HEK293 (cell line): ENCODE measurements at regions not wholly inside any gene's neighbourhood (a gene's known extent, or its start where the extent isn't known, plus 50 kb on each side); places are given as distances from the start of the nearest gene placed in this dataset.

Experiments used
- CTCF ChIA-PET: fragments of 350-600 bp; formaldehyde crosslinking; extraction: SDS; loops from one replicate; lab custom pipeline; 2021; ENCODE audit warnings: antibody characterized with exemption; lab: Yijun Ruan, JAX
- POLR2A ChIA-PET: fragments of 300-600 bp; formaldehyde crosslinking; extraction: SDS; loops from one replicate; lab custom pipeline; 2020; ENCODE audit warnings: antibody characterized with exemption, inconsistent platforms; lab: Yijun Ruan, JAX
- H3K27ac ChIP-seq: fragments of 200-500 bp; sonication (Bioruptor generic); 2 replicates; pipeline ENCODE4 v1.5.1; 2014; ENCODE audit warnings: low read depth, low read length, control low read depth, inconsistent platforms; ENCODE audit errors: extremely low read depth
- H3K36me3 ChIP-seq, 2 experiments: fragments of 200-500 bp in 1 of 2; sonication (Bioruptor generic) in 1 of 2; 1 replicate in 1 of 2; 2 replicates in 1 of 2; pipeline ENCODE4 v1.5.1; 2014 to 2017; ENCODE audit warnings: inconsistent platforms in 2 of 2, low read length in 2 of 2; ENCODE audit not compliant: control insufficient read depth in 2 of 2, insufficient read depth in 1 of 2
- H3K4me1 ChIP-seq: fragments of 200-500 bp; sonication (Bioruptor generic); 2 replicates; pipeline ENCODE4 v1.5.1; 2014; ENCODE audit warnings: mild to moderate bottlenecking, low read length, inconsistent platforms; ENCODE audit not compliant: control insufficient read depth, insufficient read depth
- H3K4me3 ChIP-seq: 2 replicates; pipeline ENCODE4 v1.5.1; 2011; ENCODE audit warnings: low read depth, mild to moderate bottlenecking, control low read depth, low read length, moderate library complexity
- H3K9me3 ChIP-seq: fragments of 200-500 bp; sonication (Bioruptor generic); 2 replicates; pipeline ENCODE4 v1.5.1; 2014; ENCODE audit warnings: low read depth, low read length, inconsistent platforms; ENCODE audit not compliant: control insufficient read depth, insufficient read depth
- ATF2 ChIP-seq: fragments of 450-650 bp; formaldehyde crosslinking; IDR thresholded peaks from 2 replicates; pipeline ENCODE4 v1.5.1; 2016; ENCODE audit warnings: missing biosample characterization, missing genetic modification characterization, low read depth
- KLF7 ChIP-seq: fragments of 450-650 bp; formaldehyde crosslinking; IDR thresholded peaks from 2 replicates; pipeline ENCODE4 v1.5.1; 2016; ENCODE audit warnings: missing biosample characterization, missing genetic modification characterization, borderline replicate concordance
- ZIC2 ChIP-seq: fragments of 450-650 bp; formaldehyde crosslinking; IDR thresholded peaks from 2 replicates; pipeline ENCODE4 v1.5.1; 2016; ENCODE audit warnings: missing biosample characterization, missing genetic modification characterization
- ZNF184 ChIP-seq: fragments of 450-650 bp; IDR thresholded peaks from 2 replicates; pipeline ENCODE4 v1.5.1; 2018; ENCODE audit warnings: missing biosample characterization, mild to moderate bottlenecking, missing genetic modification characterization
- ZNF501 ChIP-seq: fragments of 450-650 bp; formaldehyde crosslinking; IDR thresholded peaks from 2 replicates; pipeline ENCODE4 v1.5.1; 2016; ENCODE audit warnings: missing biosample characterization, missing genetic modification characterization
- ZNF513 ChIP-seq: fragments of 450-650 bp; IDR thresholded peaks from 2 replicates; pipeline ENCODE4 v1.5.1; 2018; ENCODE audit warnings: missing biosample characterization, missing genetic modification characterization
- ZNF707 ChIP-seq: fragments of 450-650 bp; formaldehyde crosslinking; IDR thresholded peaks from 2 replicates; pipeline ENCODE4 v1.5.1; 2016; ENCODE audit warnings: missing biosample characterization, missing genetic modification characterization
- ZNF76 ChIP-seq: fragments of 450-650 bp; formaldehyde crosslinking; IDR thresholded peaks from 2 replicates; pipeline ENCODE4; 2016; ENCODE audit warnings: low read depth, missing biosample characterization, missing genetic modification characterization, borderline replicate concordance
- TF ChIP-seq, protein P1 (sequence below): fragments of 450-650 bp; formaldehyde crosslinking; conservative IDR thresholded peaks from 2 replicates; pipeline ENCODE4 v1.5.1; 2016; ENCODE audit warnings: low read depth, missing biosample characterization, missing genetic modification characterization
- TF ChIP-seq, protein P2 (sequence below): fragments of 450-650 bp; formaldehyde crosslinking; IDR thresholded peaks from 2 replicates; pipeline ENCODE4 v1.5.1; 2016; ENCODE audit warnings: missing biosample characterization, missing genetic modification characterization
- TF ChIP-seq, protein P3 (sequence below): fragments of 450-650 bp; formaldehyde crosslinking; IDR thresholded peaks from 2 replicates; pipeline ENCODE4 v1.5.1; 2017; ENCODE audit warnings: missing biosample characterization, missing genetic modification characterization

- Histone ChIP-seq H3K27ac (no peak overlapping the region), H3K36me3 (no peaks in the 10 kb centered on the region), H3K9me3 (no peaks in the 10 kb centered on the region), H3K4me1 (no peaks in the 10 kb centered on the region), H3K4me3 (no peak overlapping the region)
- TF ChIP-seq ZNF513 (tag by site-specific recombination) (no peak), ATF2 (tag by site-specific recombination) (peak; percentile 84)
- ChIA-PET CTCF (interaction anchor here (1.2 kb wide), 1 partner anchor 16 kb away, joined by 5 read pairs; no protein-coding TSS in a partner anchor), POLR2A (no interaction called here)
Measured at GRCh38 chr14:30427401-30427800, 131.6 kb upstream of the G2E3 start.

DNA sequence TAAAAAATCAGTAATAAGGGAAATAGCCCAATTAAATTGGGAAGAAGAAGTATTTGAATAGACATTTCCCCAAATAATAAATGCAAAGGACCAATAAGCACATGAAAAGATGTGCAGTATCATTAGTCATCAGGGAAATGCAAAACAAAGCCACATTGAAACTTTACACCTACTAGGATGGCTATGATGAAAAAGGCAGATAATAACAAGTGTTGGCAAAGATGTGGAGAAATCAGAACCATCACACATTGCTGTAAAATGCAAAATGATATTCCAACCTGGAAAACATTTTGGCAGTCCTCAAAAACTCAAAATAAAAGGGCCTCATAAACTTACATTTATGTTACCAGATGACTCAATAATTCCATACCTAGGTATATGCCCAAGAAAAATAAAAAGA lies 131.1 kb upstream of the G2E3 start:
- H3K27ac ChIP-seq, result no peak overlapping the region
- H3K9me3 ChIP-seq, result no peaks in the 10 kb centered on the region
- CTCF ChIA-PET, result no interaction called here
- H3K36me3 ChIP-seq, result no peaks in the 10 kb centered on the region
- TF ChIP-seq KLF7 (tag by site-specific recombination), result no peak
- TF ChIP-seq, protein P1, sequence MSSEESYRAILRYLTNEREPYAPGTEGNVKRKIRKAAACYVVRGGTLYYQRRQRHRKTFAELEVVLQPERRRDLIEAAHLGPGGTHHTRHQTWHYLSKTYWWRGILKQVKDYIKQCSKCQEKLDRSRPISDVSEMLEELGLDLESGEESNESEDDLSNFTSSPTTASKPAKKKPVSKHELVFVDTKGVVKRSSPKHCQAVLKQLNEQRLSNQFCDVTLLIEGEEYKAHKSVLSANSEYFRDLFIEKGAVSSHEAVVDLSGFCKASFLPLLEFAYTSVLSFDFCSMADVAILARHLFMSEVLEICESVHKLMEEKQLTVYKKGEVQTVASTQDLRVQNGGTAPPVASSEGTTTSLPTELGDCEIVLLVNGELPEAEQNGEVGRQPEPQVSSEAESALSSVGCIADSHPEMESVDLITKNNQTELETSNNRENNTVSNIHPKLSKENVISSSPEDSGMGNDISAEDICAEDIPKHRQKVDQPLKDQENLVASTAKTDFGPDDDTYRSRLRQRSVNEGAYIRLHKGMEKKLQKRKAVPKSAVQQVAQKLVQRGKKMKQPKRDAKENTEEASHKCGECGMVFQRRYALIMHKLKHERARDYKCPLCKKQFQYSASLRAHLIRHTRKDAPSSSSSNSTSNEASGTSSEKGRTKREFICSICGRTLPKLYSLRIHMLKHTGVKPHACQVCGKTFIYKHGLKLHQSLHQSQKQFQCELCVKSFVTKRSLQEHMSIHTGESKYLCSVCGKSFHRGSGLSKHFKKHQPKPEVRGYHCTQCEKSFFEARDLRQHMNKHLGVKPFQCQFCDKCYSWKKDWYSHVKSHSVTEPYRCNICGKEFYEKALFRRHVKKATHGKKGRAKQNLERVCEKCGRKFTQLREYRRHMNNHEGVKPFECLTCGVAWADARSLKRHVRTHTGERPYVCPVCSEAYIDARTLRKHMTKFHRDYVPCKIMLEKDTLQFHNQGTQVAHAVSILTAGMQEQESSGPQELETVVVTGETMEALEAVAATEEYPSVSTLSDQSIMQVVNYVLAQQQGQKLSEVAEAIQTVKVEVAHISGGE (tag by site-specific recombination), result no peak
- TF ChIP-seq ZIC2 (tag by site-specific recombination), result no peak
- no peak for TF ChIP-seq ZNF707 (tag by site-specific recombination)
- no peak for TF ChIP-seq ZNF501 (tag by site-specific recombination)
- TF ChIP-seq, protein P2, sequence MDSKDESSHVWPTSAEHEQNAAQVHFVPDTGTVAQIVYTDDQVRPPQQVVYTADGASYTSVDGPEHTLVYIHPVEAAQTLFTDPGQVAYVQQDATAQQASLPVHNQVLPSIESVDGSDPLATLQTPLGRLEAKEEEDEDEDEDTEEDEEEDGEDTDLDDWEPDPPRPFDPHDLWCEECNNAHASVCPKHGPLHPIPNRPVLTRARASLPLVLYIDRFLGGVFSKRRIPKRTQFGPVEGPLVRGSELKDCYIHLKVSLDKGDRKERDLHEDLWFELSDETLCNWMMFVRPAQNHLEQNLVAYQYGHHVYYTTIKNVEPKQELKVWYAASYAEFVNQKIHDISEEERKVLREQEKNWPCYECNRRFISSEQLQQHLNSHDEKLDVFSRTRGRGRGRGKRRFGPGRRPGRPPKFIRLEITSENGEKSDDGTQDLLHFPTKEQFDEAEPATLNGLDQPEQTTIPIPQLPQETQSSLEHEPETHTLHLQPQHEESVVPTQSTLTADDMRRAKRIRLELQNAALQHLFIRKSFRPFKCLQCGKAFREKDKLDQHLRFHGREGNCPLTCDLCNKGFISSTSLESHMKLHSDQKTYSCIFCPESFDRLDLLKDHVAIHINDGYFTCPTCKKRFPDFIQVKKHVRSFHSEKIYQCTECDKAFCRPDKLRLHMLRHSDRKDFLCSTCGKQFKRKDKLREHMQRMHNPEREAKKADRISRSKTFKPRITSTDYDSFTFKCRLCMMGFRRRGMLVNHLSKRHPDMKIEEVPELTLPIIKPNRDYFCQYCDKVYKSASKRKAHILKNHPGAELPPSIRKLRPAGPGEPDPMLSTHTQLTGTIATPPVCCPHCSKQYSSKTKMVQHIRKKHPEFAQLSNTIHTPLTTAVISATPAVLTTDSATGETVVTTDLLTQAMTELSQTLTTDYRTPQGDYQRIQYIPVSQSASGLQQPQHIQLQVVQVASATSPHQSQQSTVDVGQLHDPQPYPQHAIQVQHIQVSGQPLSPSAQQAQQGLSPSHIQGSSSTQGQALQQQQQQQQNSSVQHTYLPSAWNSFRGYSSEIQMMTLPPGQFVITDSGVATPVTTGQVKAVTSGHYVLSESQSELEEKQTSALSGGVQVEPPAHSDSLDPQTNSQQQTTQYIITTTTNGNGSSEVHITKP (tag by site-specific recombination), result no peak
- TF ChIP-seq ZNF184 (tag by site-specific recombination), result peak; percentile 89
- no peak for TF ChIP-seq ZNF76 (tag by site-specific recombination)
- TF ChIP-seq, protein P3, sequence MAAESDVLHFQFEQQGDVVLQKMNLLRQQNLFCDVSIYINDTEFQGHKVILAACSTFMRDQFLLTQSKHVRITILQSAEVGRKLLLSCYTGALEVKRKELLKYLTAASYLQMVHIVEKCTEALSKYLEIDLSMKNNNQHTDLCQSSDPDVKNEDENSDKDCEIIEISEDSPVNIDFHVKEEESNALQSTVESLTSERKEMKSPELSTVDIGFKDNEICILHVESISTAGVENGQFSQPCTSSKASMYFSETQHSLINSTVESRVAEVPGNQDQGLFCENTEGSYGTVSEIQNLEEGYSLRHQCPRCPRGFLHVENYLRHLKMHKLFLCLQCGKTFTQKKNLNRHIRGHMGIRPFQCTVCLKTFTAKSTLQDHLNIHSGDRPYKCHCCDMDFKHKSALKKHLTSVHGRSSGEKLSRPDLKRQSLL, result no peak
- TF ChIP-seq, all 188 proteins: peak for 1
- POLR2A ChIA-PET, result no interaction called here
- Histone ChIP-seq H3K4me3 (no peak overlapping the region), H3K4me1 (no peaks in the 10 kb centered on the region)
